Adrenal gland (tissue), 9 donors: ENCODE measurements at regions not wholly inside any gene's neighbourhood (a gene's known extent, or its start where the extent isn't known, plus 50 kb on each side); places are given as distances from the start of the nearest gene placed in this dataset.
"Not testable (repeated sequence)": the region's sequence is repeated elsewhere in the genome, so short reads cannot be mapped to it uniquely, and the experiment has no call there.

Experiments used
- DNase-seq, 7 donors: peaks; one replicate each; pipeline ENCODE4 v3.0.0-alpha.2; 2019 to 2020
- H3K27ac ChIP-seq, 5 donors: fragments of 200-600 bp; sonication (generic) in 4 of 5; 1 replicate in 3 of 5; 2 replicates in 2 of 5; pipeline versions ENCODE4 v1.5.1 to v1.8.0; 2016 to 2020; ENCODE audit warnings: mild to moderate bottlenecking in 1 of 5
- H3K27me3 ChIP-seq: fragments of 200-600 bp; 2 replicates; pipeline ENCODE4 v1.8.0; 2021
- H3K36me3 ChIP-seq, 2 donors: fragments of 200-600 bp; replicated peaks in 1 of 2; 1 replicate in 1 of 2; 2 replicates in 1 of 2; pipeline versions ENCODE4 v1.5.1 to v1.8.0; 2018 to 2022
- H3K4me1 ChIP-seq, 2 donors: fragments of 200-600 bp; replicated peaks in 1 of 2; 1 replicate in 1 of 2; 2 replicates in 1 of 2; pipeline versions ENCODE4 v1.5.1 to v1.8.0; 2018 to 2021
- H3K4me3 ChIP-seq, 4 donors: fragments of 200-600 bp; sonication (generic) in 3 of 4; one replicate each; pipeline ENCODE4 v1.5.1; 2016 to 2018
- H3K9me3 ChIP-seq, 3 donors: fragments of 200-600 bp; sonication (generic) in 1 of 3; replicated peaks in 1 of 3; 1 replicate in 2 of 3; 2 replicates in 1 of 3; pipeline versions ENCODE4 v1.5.1 to v1.8.0; 2016 to 2021
- CTCF ChIP-seq, 6 experiments: fragments of 450-650 bp in 4 of 6; fragments of 200-600 bp in 2 of 6; sonication (generic) in 1 of 6; IDR thresholded peaks; 1 replicate in 5 of 6; 2 replicates in 1 of 6; pipeline versions ENCODE4 v1.5.1 to v1.8.0; 2016 to 2021; ENCODE audit warnings: antibody characterized with exemption in 6 of 6, mild to moderate bottlenecking in 2 of 6, moderate library complexity in 1 of 6
- POLR2A ChIP-seq, 2 donors: fragments of 450-650 bp; IDR thresholded peaks; one replicate each; pipeline ENCODE4 v1.6.1; 2017; ENCODE audit warnings: antibody characterized with exemption in 2 of 2, mild to moderate bottlenecking in 2 of 2, moderate library complexity in 1 of 2
- WGBS, 4 donors: extraction: QIAGEN DNeasy Blood & Tissue Kit in 2 of 4; methylation state at CpG; one replicate each; pipeline versions ENCODE4 v1.1.5 to v1.1.7; 2013 to 2017; 5-methylcytosine and 5-hydroxymethylcytosine counted together
- intact Hi-C, 2 donors: fragments of 100-400 bp; cut with DNase I; formaldehyde crosslinking; loops; one replicate each; pipeline versions ENCODE4 v1.14.1 to v1.15.0; 2022 to 2023
- donor health status: healthy with polysubstance abuse.
- donor health status: Bipolar disorder and iron deficiency.
- donor health status: DM: yes; HTN: yes; CAD: no.
- donor health status: DM: no; HTN: no; CAD: no.
- donor health status: DM: no; HTN: no; CAD: no.

DNA sequence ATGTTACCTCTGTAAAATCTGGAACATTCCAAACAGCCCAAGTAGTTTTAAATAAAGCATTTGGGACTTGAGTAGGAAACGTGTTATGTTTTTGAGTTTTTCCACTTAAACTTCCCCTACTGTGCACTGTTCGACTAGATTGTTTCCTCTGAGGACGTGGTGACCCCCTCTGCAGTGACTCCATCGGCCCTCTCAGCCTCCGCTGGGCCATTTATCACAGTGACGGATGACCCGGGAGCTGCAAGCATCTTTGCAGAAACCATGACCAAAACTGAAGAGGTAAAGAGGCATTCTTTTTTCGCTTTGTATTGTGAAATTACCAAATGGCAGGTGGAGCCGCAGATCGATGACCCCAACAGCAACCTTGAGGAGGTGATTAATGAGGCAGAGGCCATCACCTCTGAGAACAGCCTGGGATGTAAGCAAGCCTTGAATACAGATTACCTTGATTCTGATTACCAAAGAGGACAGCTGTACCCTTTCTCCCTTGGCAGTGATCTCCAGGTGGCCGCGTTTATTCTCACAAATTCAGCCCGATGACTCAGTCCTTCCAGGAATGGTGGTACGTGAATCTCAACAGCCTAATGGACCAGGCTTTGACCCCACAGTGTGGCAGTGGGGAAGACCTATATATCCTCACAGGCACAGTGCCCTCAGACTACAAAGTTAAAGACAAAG is 79.1 kb upstream of the FAN1 start:
- intact Hi-C loops: no loop called here

DNA sequence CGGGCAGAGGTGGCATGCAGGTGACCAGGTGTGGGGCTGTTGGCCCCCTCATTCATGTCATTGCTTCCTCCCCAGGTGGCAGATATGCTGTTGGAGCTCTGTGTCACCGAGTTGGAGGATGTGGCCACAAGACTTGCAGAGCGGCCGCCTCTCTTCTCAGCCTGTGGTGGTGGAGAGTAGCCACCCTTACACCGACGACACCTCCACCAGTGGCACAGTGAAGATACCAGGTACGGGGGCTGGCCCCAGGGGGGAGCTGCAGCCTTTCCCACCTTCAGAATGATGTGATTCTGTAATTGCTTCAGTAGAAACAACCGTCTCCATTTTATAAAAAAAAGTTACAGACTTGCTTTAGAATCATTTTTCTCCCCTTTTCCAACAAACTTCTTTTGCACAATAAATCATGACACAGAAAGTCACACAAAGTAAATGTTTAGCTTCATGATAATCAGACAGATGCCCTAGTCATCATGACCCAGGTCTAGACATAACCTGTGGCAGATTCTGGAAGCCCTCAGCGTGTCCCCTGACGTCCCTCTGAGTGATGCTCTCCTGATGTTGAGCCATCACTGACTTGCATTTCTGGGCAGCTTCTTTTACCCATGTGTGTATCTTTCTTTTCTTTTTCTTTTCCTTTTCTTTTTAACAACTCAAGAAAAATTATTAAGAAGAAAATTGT is 76.0 kb upstream of the FAN1 start:
- WGBS, 4 donors: 76 to 85% (median 83%) methylated on average over 6 to 10 of the region's 10 CpGs
- no peak overlapping the region for H3K4me3 ChIP-seq
- no peaks in the 10 kb centered on the region for H3K36me3 ChIP-seq
- H3K4me1 ChIP-seq: no peaks in the 10 kb centered on the region
- H3K27ac ChIP-seq: no peak overlapping the region
- no peak for TF ChIP-seq CTCF (IDR thresholded peaks at IDR 0.05)
- TF ChIP-seq POLR2A (IDR thresholded peaks at IDR 0.05): no peak
- DNase-seq: no peak
- H3K9me3 ChIP-seq: no peaks in the 10 kb centered on the region
- intact Hi-C loops: no loop called here
- H3K27me3 ChIP-seq: no peaks in the 10 kb centered on the region

More for the DNA sequence above, 79.1 kb upstream of the FAN1 start:
- WGBS, 4 donors: 38 to 54% (median 46%) methylated on average over 12 to 14 of the region's 14 CpGs
- Histone ChIP-seq H3K27ac (no peak overlapping the region), H3K36me3 (no peaks in the 10 kb centered on the region), H3K4me1 (no peaks in the 10 kb centered on the region), H3K9me3 (no peaks in the 10 kb centered on the region), H3K4me3 (no peak overlapping the region), H3K27me3 (no peaks in the 10 kb centered on the region)
- TF ChIP-seq CTCF (IDR thresholded peaks at IDR 0.05) (no peak), POLR2A (IDR thresholded peaks at IDR 0.05) (no peak)
- DNase-seq: no peak

- H3K36me3 ChIP-seq, H3K4me3 ChIP-seq, H3K27ac ChIP-seq, H3K27me3 ChIP-seq, H3K4me1 ChIP-seq, intact Hi-C loops, H3K9me3 ChIP-seq: not testable (repeated sequence)
- 15 to 29% (median 21%) methylated on average over 4 to 8 of the region's 8 CpGs for WGBS, 4 donors
- DNase-seq: peak in 4 of 7 donors; percentile 13 to 36 (median 24)
Measured at GRCh38 chr15:30828304-30828639, 75.4 kb upstream of the FAN1 start.

DNA sequence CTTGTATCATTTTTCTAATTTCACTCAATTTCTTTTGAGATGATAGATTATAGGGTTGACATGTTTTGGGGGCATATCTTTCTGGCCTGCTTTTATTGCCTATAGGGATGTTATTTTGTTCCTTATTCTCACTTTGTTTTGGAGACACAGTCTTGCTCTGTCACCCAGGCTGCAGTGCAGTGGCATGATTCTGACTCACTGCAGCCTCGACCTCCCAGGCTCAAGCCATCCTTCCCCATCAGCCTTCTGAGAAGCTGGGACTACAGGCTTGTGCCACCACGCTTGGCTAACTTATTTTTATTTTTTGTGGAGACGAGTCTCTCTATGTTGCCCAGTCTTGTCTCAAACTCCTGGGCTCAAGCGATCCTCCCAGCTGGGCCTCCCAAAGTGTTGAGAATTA is 72.8 kb upstream of the FAN1 start:
- no peak for TF ChIP-seq POLR2A (IDR thresholded peaks at IDR 0.05)
- TF ChIP-seq CTCF (IDR thresholded peaks at IDR 0.05): no peak
- WGBS, 4 donors: 78 to 89% (median 83%) methylated on average over 4 of the region's 4 CpGs

DNA sequence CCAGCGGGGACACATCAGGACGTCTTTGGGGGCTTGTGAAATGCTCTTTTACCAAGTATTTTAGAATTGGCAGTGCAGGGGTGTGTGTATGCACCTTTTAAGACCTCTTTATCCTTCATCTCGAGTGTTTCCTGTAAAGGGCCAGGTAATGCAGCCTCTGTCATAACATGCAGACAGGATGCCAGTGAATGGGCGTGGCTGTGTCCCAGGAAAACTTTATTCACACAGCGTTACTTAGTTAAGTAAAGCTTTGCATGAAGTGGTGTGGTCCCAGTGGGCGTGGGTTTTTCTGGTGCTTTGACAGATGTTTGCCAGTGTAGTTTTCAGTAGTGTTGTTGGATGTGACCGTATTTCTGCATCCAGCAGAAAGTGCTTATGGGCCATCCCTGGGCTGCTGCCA is 70.3 kb upstream of the FAN1 start:
- H3K4me3 ChIP-seq, H3K27me3 ChIP-seq, H3K9me3 ChIP-seq, H3K36me3 ChIP-seq, intact Hi-C loops, H3K27ac ChIP-seq, DNase-seq, H3K4me1 ChIP-seq: not testable (repeated sequence)
- WGBS, 4 donors: 79 to 87% (median 81%) methylated on average over 7 of the region's 7 CpGs

More for the DNA sequence above, 72.8 kb upstream of the FAN1 start:
- H3K27ac ChIP-seq: no peak overlapping the region
- no peaks in the 10 kb centered on the region for H3K9me3 ChIP-seq
- no peaks in the 10 kb centered on the region for H3K4me1 ChIP-seq
- H3K4me3 ChIP-seq: no peak overlapping the region
- H3K36me3 ChIP-seq: no peaks in the 10 kb centered on the region
- DNase-seq: no peak
- intact Hi-C loops: no loop called here
- no peaks in the 10 kb centered on the region for H3K27me3 ChIP-seq

GRCh38 chr15:30841639-30842038 is 62.1 kb upstream of the FAN1 start:
- H3K27ac ChIP-seq, H3K36me3 ChIP-seq, H3K4me1 ChIP-seq, DNase-seq, H3K9me3 ChIP-seq, H3K4me3 ChIP-seq, intact Hi-C loops, H3K27me3 ChIP-seq: not testable (repeated sequence)
- 80 to 97% (median 90%) methylated on average over 2 of the region's 2 CpGs for WGBS, 4 donors

DNA sequence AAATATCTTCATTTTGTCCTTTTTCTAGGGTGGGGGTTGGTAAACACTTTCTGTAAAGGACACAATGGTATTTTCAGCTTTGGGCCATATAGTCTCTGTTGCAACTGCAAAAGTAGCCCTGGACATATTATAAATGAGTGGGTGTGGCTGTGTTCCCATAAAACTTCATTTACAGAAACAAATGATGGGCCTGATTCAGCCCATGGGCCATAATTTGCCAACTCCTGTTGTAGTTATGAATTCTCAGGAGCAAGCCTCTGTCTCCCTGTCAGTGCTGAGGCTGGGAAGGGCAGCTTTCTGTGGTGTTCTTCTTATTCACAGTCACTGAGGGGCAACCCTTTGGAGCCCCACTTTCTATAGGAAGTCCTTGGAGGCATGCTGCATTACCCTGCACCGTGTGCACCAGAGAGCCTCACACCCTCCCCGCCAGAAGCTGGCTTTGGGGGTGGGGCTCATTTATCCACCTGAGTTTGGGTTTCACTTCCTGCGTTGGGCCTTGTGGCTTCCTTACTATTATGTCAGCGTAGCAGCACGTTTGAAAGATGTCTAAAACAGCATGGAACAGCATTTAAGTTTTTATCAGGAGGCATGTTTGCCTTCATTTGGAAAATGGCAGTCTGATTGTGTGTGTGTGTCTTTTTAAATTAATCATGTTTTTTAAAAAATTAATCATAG is 60.8 kb upstream of the FAN1 start:
- DNase-seq, H3K4me1 ChIP-seq, H3K27me3 ChIP-seq, H3K4me3 ChIP-seq, H3K36me3 ChIP-seq, H3K27ac ChIP-seq, intact Hi-C loops, H3K9me3 ChIP-seq: not testable (repeated sequence)
- 40 to 66% (median 49%) methylated on average over 4 to 5 of the region's 5 CpGs for WGBS, 4 donors

- H3K27ac ChIP-seq, H3K9me3 ChIP-seq, intact Hi-C loops, H3K4me3 ChIP-seq, H3K4me1 ChIP-seq, H3K27me3 ChIP-seq, H3K36me3 ChIP-seq, DNase-seq: not testable (repeated sequence)
- WGBS, 4 donors: 64 to 79% (median 69%) methylated on average over 1 of the region's 1 CpG
Measured at GRCh38 chr15:30845536-30845935, 58.2 kb upstream of the FAN1 start.
